ENCODE measurements at regions not wholly inside any gene's neighbourhood (a gene's known extent, or its start where the extent isn't known, plus 50 kb on each side); places are given as distances from the start of the nearest gene placed in this dataset.

- Histone ChIP-seq H3K9ac (ENCODE audit: low read depth, low read length) (no peak overlapping the region), H3K27ac (ENCODE audit: low read length) (no peak overlapping the region), H3K36me3 (ENCODE audit: insufficient read depth, low read depth, low read length) (no peaks in the 10 kb centered on the region), H3K4me1 (ENCODE audit: insufficient read depth, low read length) (peaks cover 3% of the 10 kb centered on the region; the same call in 1 of the 2 replicates), H3K27me3 (ENCODE audit: insufficient read depth, low read length) (no peaks in the 10 kb centered on the region), H3K4me3 (ENCODE audit: low read length) (no peak overlapping the region), H3K9me3 (ENCODE audit: insufficient read depth, low read depth, low read length) (no peaks in the 10 kb centered on the region)
These were observed 404.7 kb downstream of the TLE4 start for GRCh38 chr9:79976257-79977073.

- no peaks in the 10 kb centered on the region for H3K27me3 ChIP-seq (ENCODE audit: insufficient read depth, low read length)
- H3K36me3 ChIP-seq (ENCODE audit: insufficient read depth, low read depth, low read length), result no peaks in the 10 kb centered on the region
- no peak overlapping the region for H3K27ac ChIP-seq (ENCODE audit: low read length)
- no peak overlapping the region for H3K9ac ChIP-seq (ENCODE audit: low read depth, low read length)
- H3K4me3 ChIP-seq (ENCODE audit: low read length), result no peak overlapping the region
- H3K4me1 ChIP-seq (ENCODE audit: insufficient read depth, low read length), result peaks cover 3% of the 10 kb centered on the region; the same call in 1 of the 2 replicates
- H3K9me3 ChIP-seq (ENCODE audit: insufficient read depth, low read depth, low read length), result no peaks in the 10 kb centered on the region
These were observed 404.0 kb downstream of the TLE4 start for GRCh38 chr9:79975621-79976256.

- no peaks in the 10 kb centered on the region for H3K9me3 ChIP-seq (ENCODE audit: insufficient read depth, low read depth, low read length)
- peaks cover 3% of the 10 kb centered on the region; the same call in 1 of the 2 replicates for H3K4me1 ChIP-seq (ENCODE audit: insufficient read depth, low read length)
- H3K27me3 ChIP-seq (ENCODE audit: insufficient read depth, low read length), result no peaks in the 10 kb centered on the region
- no peak overlapping the region for H3K9ac ChIP-seq (ENCODE audit: low read depth, low read length)
- no peaks in the 10 kb centered on the region for H3K36me3 ChIP-seq (ENCODE audit: insufficient read depth, low read depth, low read length)
- no peak overlapping the region for H3K27ac ChIP-seq (ENCODE audit: low read length)
- no peak overlapping the region for H3K4me3 ChIP-seq (ENCODE audit: low read length)
These were observed 403.1 kb downstream of the TLE4 start for GRCh38 chr9:79974806-79975422.

- H3K4me3 ChIP-seq (ENCODE audit: low read length), result no peak overlapping the region
- H3K9ac ChIP-seq (ENCODE audit: low read depth, low read length), result no peak overlapping the region
- no peak overlapping the region for H3K27ac ChIP-seq (ENCODE audit: low read length)
- H3K36me3 ChIP-seq (ENCODE audit: insufficient read depth, low read depth, low read length), result no peaks in the 10 kb centered on the region
- H3K4me1 ChIP-seq (ENCODE audit: insufficient read depth, low read length), result peaks cover 3% of the 10 kb centered on the region; the same call in 1 of the 2 replicates
- H3K9me3 ChIP-seq (ENCODE audit: insufficient read depth, low read depth, low read length), result no peaks in the 10 kb centered on the region
- no peaks in the 10 kb centered on the region for H3K27me3 ChIP-seq (ENCODE audit: insufficient read depth, low read length)
These were observed 401.9 kb downstream of the TLE4 start for GRCh38 chr9:79973627-79974026.

GRCh38 chr9:79970146-79970425 lies 398.3 kb downstream of the TLE4 start:
- no peak overlapping the region for H3K4me3 ChIP-seq (ENCODE audit: low read length)
- H3K9ac ChIP-seq (ENCODE audit: low read depth, low read length), result no peak overlapping the region
- H3K27ac ChIP-seq (ENCODE audit: low read length), result no peak overlapping the region
- no peaks in the 10 kb centered on the region for H3K9me3 ChIP-seq (ENCODE audit: insufficient read depth, low read depth, low read length)
- peaks cover 3% of the 10 kb centered on the region; the same call in 1 of the 2 replicates for H3K4me1 ChIP-seq (ENCODE audit: insufficient read depth, low read length)
- peaks cover 19% of the 10 kb centered on the region; the same call in 1 of the 2 replicates for H3K27me3 ChIP-seq (ENCODE audit: insufficient read depth, low read length)
- no peaks in the 10 kb centered on the region for H3K36me3 ChIP-seq (ENCODE audit: insufficient read depth, low read depth, low read length)

GRCh38 chr9:79969393-79970145 lies 397.8 kb downstream of the TLE4 start:
- Histone ChIP-seq H3K9ac (ENCODE audit: low read depth, low read length) (no peak overlapping the region), H3K27me3 (ENCODE audit: insufficient read depth, low read length) (peaks cover 24% of the 10 kb centered on the region), H3K4me3 (ENCODE audit: low read length) (no peak overlapping the region), H3K27ac (ENCODE audit: low read length) (no peak overlapping the region), H3K9me3 (ENCODE audit: insufficient read depth, low read depth, low read length) (no peaks in the 10 kb centered on the region), H3K36me3 (ENCODE audit: insufficient read depth, low read depth, low read length) (no peaks in the 10 kb centered on the region), H3K4me1 (ENCODE audit: insufficient read depth, low read length) (no peaks in the 10 kb centered on the region; the same call in 1 of the 2 replicates)

GRCh38 chr9:79968533-79968932 lies 396.8 kb downstream of the TLE4 start:
- H3K4me3 ChIP-seq (ENCODE audit: low read length), result no peak overlapping the region
- H3K4me1 ChIP-seq (ENCODE audit: insufficient read depth, low read length), result no peaks in the 10 kb centered on the region
- no peaks in the 10 kb centered on the region for H3K9me3 ChIP-seq (ENCODE audit: insufficient read depth, low read depth, low read length)
- no peaks in the 10 kb centered on the region for H3K36me3 ChIP-seq (ENCODE audit: insufficient read depth, low read depth, low read length)
- H3K9ac ChIP-seq (ENCODE audit: low read depth, low read length), result no peak overlapping the region
- peaks cover 34% of the 10 kb centered on the region for H3K27me3 ChIP-seq (ENCODE audit: insufficient read depth, low read length)
- no peak overlapping the region for H3K27ac ChIP-seq (ENCODE audit: low read length)

GRCh38 chr9:79962836-79963235 lies 391.1 kb downstream of the TLE4 start:
- Histone ChIP-seq H3K36me3 (ENCODE audit: insufficient read depth, low read depth, low read length) (no peaks in the 10 kb centered on the region), H3K4me3 (ENCODE audit: low read length) (no peak overlapping the region), H3K9me3 (ENCODE audit: insufficient read depth, low read depth, low read length) (no peaks in the 10 kb centered on the region), H3K27ac (ENCODE audit: low read length) (no peak overlapping the region), H3K9ac (ENCODE audit: low read depth, low read length) (no peak overlapping the region), H3K4me1 (ENCODE audit: insufficient read depth, low read length) (peaks cover 7% of the 10 kb centered on the region; the same call in 1 of the 2 replicates), H3K27me3 (ENCODE audit: insufficient read depth, low read length) (peaks cover 79% of the 10 kb centered on the region)

GRCh38 chr9:79962150-79962549 lies 390.4 kb downstream of the TLE4 start:
- Histone ChIP-seq H3K27me3 (ENCODE audit: insufficient read depth, low read length) (peaks cover 78% of the 10 kb centered on the region), H3K27ac (ENCODE audit: low read length) (no peak overlapping the region), H3K36me3 (ENCODE audit: insufficient read depth, low read depth, low read length) (no peaks in the 10 kb centered on the region), H3K4me1 (ENCODE audit: insufficient read depth, low read length) (peaks cover 7% of the 10 kb centered on the region; the same call in 1 of the 2 replicates), H3K4me3 (ENCODE audit: low read length) (no peak overlapping the region), H3K9ac (ENCODE audit: low read depth, low read length) (no peak overlapping the region), H3K9me3 (ENCODE audit: insufficient read depth, low read depth, low read length) (no peaks in the 10 kb centered on the region)

- H3K4me1 ChIP-seq (ENCODE audit: insufficient read depth, low read length), result no peaks in the 10 kb centered on the region
- peaks cover 16% of the 10 kb centered on the region; the same call in 1 of the 2 replicates for H3K27me3 ChIP-seq (ENCODE audit: insufficient read depth, low read length)
- no peak overlapping the region for H3K4me3 ChIP-seq (ENCODE audit: low read length)
- H3K36me3 ChIP-seq (ENCODE audit: insufficient read depth, low read depth, low read length), result no peaks in the 10 kb centered on the region
- no peak overlapping the region for H3K27ac ChIP-seq (ENCODE audit: low read length)
- no peak overlapping the region for H3K9ac ChIP-seq (ENCODE audit: low read depth, low read length)
- no peaks in the 10 kb centered on the region for H3K9me3 ChIP-seq (ENCODE audit: insufficient read depth, low read depth, low read length)
These were observed 383.5 kb downstream of the TLE4 start for GRCh38 chr9:79955300-79955699.

GRCh38 chr9:79953908-79954307 lies 382.1 kb downstream of the TLE4 start:
- H3K4me3 ChIP-seq (ENCODE audit: low read length), result no peak overlapping the region
- H3K9ac ChIP-seq (ENCODE audit: low read depth, low read length), result no peak overlapping the region
- H3K27me3 ChIP-seq (ENCODE audit: insufficient read depth, low read length), result peaks cover 3% of the 10 kb centered on the region; the same call in 1 of the 2 replicates
- H3K9me3 ChIP-seq (ENCODE audit: insufficient read depth, low read depth, low read length), result no peaks in the 10 kb centered on the region
- H3K27ac ChIP-seq (ENCODE audit: low read length), result no peak overlapping the region
- H3K36me3 ChIP-seq (ENCODE audit: insufficient read depth, low read depth, low read length), result no peaks in the 10 kb centered on the region
- H3K4me1 ChIP-seq (ENCODE audit: insufficient read depth, low read length), result no peaks in the 10 kb centered on the region

Data from iPS-20b (cell line).